Anterior cingulate cortex (tissue), 58 donors: ENCODE measurements at regions not wholly inside any gene's neighbourhood (a gene's known extent, or its start where the extent isn't known, plus 50 kb on each side); places are given as distances from the start of the nearest gene placed in this dataset.
"Not testable (repeated sequence)": the region's sequence is repeated elsewhere in the genome, so short reads cannot be mapped to it uniquely, and the experiment has no call there.

Source experiments
- DNase-seq, 58 donors: peaks; one replicate each; lab custom pipeline; 2025; lab: John Stamatoyannopoulos, UW

GRCh38 chr7:121623130-121623872 is 227.2 kb upstream of the FAM3C start:
- DNase-seq = no peak

DNA sequence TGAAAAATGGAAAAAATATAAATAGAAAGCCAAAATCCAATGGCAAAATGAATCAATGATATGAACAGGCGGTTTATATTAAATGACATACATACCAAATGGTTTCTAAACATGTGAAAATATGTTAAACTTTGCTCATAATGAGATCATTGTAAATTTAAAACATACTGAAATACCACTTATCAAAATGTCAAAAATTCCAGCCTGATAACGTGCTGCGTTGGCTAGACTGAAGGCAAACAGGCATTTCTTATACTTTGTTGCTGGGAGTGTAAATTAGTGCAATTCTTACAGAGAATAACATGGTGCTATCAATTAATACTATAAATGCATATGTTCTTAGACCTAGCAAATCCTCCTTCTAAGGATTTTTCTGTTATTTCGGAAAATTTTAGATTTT is 225.8 kb upstream of the FAM3C start:
- no peak for DNase-seq

DNA sequence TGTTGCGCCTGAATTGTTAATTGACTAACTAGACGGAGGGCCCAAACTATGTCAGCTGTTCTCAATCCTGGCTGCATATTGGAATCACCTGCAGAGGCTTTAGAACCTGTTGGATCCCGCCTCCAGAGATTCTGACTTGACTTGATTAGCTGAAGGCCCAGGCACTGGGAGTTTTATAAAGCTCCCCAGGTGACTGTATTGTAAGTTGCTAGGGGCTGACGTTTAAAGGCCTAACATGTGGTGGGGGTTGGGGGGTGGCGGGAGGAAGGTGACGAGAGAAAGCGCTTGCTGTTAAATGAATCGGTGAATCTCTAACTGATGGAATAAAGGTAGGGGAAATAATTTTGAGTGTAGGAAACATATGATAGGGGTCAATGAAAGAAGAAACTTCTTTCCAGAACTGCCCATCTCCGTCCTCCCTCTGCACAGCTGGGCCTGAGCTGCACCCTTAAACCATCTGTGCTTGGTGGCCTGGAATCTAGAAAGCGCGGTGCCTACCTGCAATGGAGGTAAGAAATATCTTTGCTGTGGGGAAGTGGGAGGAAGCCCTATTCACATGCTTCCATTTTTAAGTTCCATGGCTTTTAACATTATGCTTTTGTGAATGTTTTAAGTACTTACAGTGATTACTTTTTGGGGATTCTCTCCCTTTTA is 225.0 kb upstream of the FAM3C start:
- DNase-seq = no peak

DNA sequence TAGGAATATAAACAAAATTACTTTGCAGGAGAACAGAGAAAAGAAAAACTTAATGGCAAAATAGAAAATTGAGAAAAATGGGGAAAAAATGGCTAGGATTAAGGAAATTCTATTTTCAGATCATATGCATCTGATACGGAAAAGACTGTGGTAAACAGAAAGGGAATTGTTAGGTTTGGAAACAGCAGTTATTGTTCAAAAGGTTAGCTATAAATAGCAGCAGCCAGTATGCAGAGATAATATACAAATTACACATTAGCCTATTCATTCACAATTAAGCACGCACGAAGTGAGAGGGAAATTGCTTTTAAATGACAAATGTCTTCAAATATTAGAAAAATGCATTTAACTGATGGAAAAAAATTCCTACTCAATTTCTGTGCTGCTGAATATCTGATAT is 224.1 kb upstream of the FAM3C start:
- no peak for DNase-seq

GRCh38 chr7:121618182-121618581 is 222.1 kb upstream of the FAM3C start:
- no peak for DNase-seq

- no peak for DNase-seq
These were observed 214.1 kb upstream of the FAM3C start for GRCh38 chr7:121610243-121610642.

DNA sequence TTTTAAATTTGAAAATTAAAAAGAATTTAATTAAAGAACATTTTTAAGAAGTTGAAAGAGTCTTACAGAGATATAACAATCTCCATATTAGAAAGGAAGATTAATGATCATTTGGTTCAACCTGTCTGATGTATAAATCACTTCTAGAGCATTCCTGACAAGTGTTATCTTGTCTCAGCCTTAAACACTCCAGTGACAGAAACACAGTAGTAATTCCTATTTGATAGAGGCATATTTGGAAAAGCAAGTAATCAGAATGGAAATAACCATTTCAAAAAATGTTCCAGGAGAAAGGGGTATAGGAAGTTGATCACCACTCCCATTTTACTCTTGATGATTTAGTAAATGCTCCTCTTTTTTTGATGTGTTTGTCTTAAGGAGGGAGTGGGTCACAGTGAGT is 213.1 kb upstream of the FAM3C start:
- DNase-seq = no peak

DNA sequence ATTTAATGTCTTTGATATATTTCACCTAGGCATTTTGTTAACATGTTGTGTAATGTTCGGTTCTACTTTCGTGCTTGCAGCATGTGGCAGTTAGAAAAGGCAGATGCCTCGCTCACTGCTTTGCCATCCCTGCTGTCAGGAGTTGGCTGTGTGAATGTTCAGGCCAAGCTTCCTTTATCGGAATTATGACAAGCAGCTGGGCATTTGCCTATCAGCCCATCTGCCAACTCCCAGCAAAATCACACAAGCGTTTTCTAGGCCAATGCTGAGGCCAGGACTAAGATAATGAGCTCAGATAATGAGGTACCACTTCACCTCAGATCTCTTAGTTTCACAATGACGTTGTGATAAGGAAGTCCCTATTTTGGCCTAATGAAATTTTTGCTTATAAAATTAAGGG is 212.7 kb upstream of the FAM3C start:
- DNase-seq = peak in 20 of 58 donors; percentile 2 to 42 (median 9)

- DNase-seq = not testable (repeated sequence)
These were observed 212.1 kb upstream of the FAM3C start for GRCh38 chr7:121608183-121608582.

DNA sequence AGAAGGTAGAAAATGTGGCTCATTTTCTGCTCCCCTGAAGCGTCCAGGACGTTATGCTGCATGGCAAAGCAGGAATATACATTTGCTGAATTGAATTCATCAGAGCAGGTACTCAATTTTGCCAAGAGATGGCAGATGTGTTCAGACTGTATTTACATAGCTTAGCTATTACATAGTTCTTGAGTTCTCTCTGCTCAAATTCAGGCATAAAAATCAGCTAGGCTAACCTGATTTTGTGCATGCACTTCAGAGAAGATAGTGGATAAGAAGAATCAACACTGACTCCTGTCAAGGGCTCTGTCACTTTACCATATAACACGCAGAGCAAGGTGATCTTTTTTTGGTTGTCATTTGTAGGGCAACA is 209.2 kb upstream of the FAM3C start:
- DNase-seq = peak in 2 of 58 donors; percentile 8 to 31

DNA sequence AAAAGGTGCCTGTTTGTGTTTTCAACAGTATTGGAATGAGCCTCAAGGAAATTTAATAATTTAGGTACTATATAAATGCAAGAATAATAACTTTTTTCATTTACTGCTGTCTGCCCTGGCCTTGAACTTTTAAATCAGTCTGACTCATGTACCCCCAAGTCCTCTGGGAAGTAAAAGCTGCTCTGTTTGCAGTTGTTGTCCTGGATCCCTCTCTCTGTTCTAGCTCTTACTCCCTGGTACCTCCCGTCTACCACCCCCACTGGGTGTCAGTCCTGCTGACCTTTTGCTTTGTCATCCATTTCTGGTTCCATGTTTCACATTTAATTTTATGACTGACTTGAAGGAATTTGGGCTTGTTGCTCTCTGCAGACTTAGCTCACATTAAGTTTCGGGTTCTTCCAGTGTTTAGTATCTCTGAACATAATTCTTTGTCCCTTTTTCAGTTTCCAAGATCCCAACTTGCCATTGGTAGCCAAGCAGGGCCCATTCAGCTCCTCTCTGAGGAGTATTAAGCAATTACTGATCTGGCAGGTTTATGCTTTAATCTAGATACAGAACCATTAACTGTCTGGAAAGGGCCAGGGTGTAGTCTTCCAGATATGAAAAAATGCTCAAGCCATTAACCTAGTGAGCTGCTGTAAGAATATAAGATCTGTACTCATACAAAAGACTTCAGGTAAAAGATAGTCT is 208.7 kb upstream of the FAM3C start:
- DNase-seq = no peak

GRCh38 chr7:121603886-121604285 is 207.8 kb upstream of the FAM3C start:
- no peak for DNase-seq

GRCh38 chr7:121599887-121600286 is 203.8 kb upstream of the FAM3C start:
- DNase-seq = no peak

GRCh38 chr7:121595758-121596696 is 199.9 kb upstream of the FAM3C start:
- no peak for DNase-seq

- no peak for DNase-seq
These were observed 195.8 kb upstream of the FAM3C start for GRCh38 chr7:121591926-121592325.

- no peak for DNase-seq
These were observed 191.3 kb upstream of the FAM3C start for GRCh38 chr7:121587435-121587834.

DNA sequence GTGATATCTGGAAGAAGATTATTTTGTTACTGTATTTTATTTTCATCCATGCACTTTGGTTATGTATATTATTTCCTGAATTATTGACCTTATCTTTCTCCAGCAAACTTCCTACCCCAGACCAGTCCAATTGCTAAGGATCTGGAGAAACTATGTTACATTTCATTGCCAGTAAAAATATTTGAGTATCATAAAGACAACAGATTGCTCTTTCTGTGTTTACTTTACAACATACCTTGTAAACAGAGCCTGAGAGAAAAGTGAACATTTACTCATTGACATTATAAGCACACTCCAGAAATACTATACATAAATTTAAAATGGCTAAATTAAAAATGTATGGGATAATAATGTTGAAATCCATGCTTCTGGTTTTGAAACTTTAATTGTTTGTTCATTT is 186.2 kb upstream of the FAM3C start:
- DNase-seq = no peak

- DNase-seq = no peak
These were observed 183.5 kb upstream of the FAM3C start for GRCh38 chr7:121579639-121580038.

DNA sequence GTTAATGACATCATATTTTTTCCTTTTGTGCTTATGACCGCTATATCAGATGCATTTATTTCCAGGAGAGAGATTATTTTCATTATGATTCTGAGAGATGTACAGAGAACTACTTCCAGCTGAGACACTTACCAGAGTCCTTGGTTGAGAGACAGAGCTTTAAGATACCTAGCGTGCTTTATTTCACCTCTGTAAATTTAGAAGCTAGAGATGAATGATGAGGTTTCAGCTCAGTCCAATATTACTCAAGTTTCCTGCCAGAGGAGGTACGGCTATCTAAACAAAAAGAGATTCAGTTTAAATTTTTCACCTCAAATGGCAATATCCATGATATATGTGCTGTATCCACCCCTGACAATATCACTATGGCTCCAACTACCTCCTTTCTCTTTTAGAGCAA is 182.6 kb upstream of the FAM3C start:
- DNase-seq = no peak

DNA sequence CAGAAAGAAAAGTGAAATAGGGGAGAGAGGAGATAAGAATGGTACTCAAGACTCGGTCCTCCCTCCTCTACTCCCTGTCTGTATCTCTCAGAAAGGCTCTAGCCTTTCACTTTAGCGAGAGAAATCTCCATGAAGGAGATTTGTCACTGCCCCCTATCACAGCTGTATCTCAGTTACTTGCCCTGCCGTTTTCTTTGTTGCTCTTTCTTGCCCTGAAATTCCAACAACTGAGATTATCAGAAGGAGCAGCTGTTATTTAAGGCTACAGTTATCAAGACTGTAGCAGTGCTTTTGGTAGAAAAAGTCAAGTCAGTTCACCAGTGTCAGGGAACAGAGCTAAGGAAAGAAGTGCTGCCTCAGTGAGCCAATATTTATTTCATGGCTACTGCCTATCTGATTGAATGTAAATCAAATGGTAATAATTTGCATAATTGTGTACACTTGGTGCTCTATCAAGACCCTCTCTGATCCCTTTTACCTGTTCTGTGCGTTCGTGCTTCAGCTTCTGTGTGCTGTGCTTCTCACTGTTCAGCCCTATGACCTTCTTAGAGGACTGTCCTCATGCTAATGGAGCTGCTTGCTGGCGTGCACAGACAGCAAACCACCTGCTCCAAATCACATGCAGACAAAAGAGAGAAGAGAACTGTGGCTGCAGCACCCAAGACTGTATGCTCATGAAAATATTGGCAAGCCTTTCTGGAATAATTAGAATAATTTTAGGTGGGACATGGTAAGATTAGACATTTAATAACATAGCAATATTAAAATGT is 180.2 kb upstream of the FAM3C start:
- no peak for DNase-seq
